ENCODE measurements at regions not wholly inside any gene's neighbourhood (a gene's known extent, or its start where the extent isn't known, plus 50 kb on each side); places are given as distances from the start of the nearest gene placed in this dataset.

- no peaks in the 10 kb centered on the region for H3K36me3 Mint-ChIP-seq (ENCODE audit: low read depth)
- no peaks in the 10 kb centered on the region for H3K9me3 Mint-ChIP-seq (ENCODE audit: low read depth)
- TF ChIP-seq CTCF (IDR thresholded peaks at IDR 0.05), result no peak
- DNase-seq (ENCODE audit: low spot score), result no peak
- peaks cover 35% of the 10 kb centered on the region for H3K27me3 Mint-ChIP-seq (ENCODE audit: low read depth)
- no peak overlapping the region for H3K27ac Mint-ChIP-seq (ENCODE audit: unreplicated experiment)
- H3K4me3 Mint-ChIP-seq (ENCODE audit: unreplicated experiment), result no peak overlapping the region
- no peaks in the 10 kb centered on the region for H3K4me1 Mint-ChIP-seq (ENCODE audit: low read depth)
Observed at GRCh38 chr11:36722421-36722820, 124.4 kb upstream of the RAG2 start.

- Mint-ChIP-seq H3K27ac (ENCODE audit: unreplicated experiment) (no peak overlapping the region), H3K36me3 (ENCODE audit: low read depth) (no peaks in the 10 kb centered on the region), H3K27me3 (ENCODE audit: low read depth) (peaks cover 27% of the 10 kb centered on the region), H3K4me1 (ENCODE audit: low read depth) (no peaks in the 10 kb centered on the region), H3K4me3 (ENCODE audit: unreplicated experiment) (no peak overlapping the region), H3K9me3 (ENCODE audit: low read depth) (no peaks in the 10 kb centered on the region)
- no peak for DNase-seq (ENCODE audit: low spot score)
- no peak for TF ChIP-seq CTCF (IDR thresholded peaks at IDR 0.05)
Observed at GRCh38 chr11:36719358-36720107, 121.5 kb upstream of the RAG2 start.

GRCh38 chr11:36718451-36718850 is 120.4 kb upstream of the RAG2 start:
- peaks cover 26% of the 10 kb centered on the region for H3K27me3 Mint-ChIP-seq (ENCODE audit: low read depth)
- H3K4me1 Mint-ChIP-seq (ENCODE audit: low read depth), result no peaks in the 10 kb centered on the region
- no peak for TF ChIP-seq CTCF (IDR thresholded peaks at IDR 0.05)
- H3K27ac Mint-ChIP-seq (ENCODE audit: unreplicated experiment), result no peak overlapping the region
- DNase-seq (ENCODE audit: low spot score), result no peak
- no peak overlapping the region for H3K4me3 Mint-ChIP-seq (ENCODE audit: unreplicated experiment)
- H3K36me3 Mint-ChIP-seq (ENCODE audit: low read depth), result no peaks in the 10 kb centered on the region
- no peaks in the 10 kb centered on the region for H3K9me3 Mint-ChIP-seq (ENCODE audit: low read depth)

GRCh38 chr11:36713715-36714114 is 115.7 kb upstream of the RAG2 start:
- no peak overlapping the region for H3K27ac Mint-ChIP-seq (ENCODE audit: unreplicated experiment)
- H3K36me3 Mint-ChIP-seq (ENCODE audit: low read depth), result no peaks in the 10 kb centered on the region
- H3K4me1 Mint-ChIP-seq (ENCODE audit: low read depth), result no peaks in the 10 kb centered on the region
- no peak for DNase-seq (ENCODE audit: low spot score)
- H3K4me3 Mint-ChIP-seq (ENCODE audit: unreplicated experiment), result no peak overlapping the region
- H3K27me3 Mint-ChIP-seq (ENCODE audit: low read depth), result peaks cover 42% of the 10 kb centered on the region
- no peaks in the 10 kb centered on the region for H3K9me3 Mint-ChIP-seq (ENCODE audit: low read depth)
- TF ChIP-seq CTCF (IDR thresholded peaks at IDR 0.05), result no peak

GRCh38 chr11:36711104-36711825 is 113.2 kb upstream of the RAG2 start:
- Mint-ChIP-seq H3K4me3 (ENCODE audit: unreplicated experiment) (no peak overlapping the region), H3K27me3 (ENCODE audit: low read depth) (peaks cover 52% of the 10 kb centered on the region), H3K9me3 (ENCODE audit: low read depth) (no peaks in the 10 kb centered on the region), H3K36me3 (ENCODE audit: low read depth) (no peaks in the 10 kb centered on the region), H3K27ac (ENCODE audit: unreplicated experiment) (no peak overlapping the region), H3K4me1 (ENCODE audit: low read depth) (no peaks in the 10 kb centered on the region)
- TF ChIP-seq CTCF (IDR thresholded peaks at IDR 0.05), result peak; percentile 21
- DNase-seq (ENCODE audit: low spot score), result no peak

All from chondrocyte (in vitro differentiated cells).